ENCODE measurements at regions not wholly inside any gene's neighbourhood (a gene's known extent, or its start where the extent isn't known, plus 50 kb on each side); places are given as distances from the start of the nearest gene placed in this dataset.
"Not testable (repeated sequence)": the region's sequence is repeated elsewhere in the genome, so short reads cannot be mapped to it uniquely, and the experiment has no call there.

GRCh38 chr9:102768002-102768401, 227.1 kb upstream of the CYLC2 start:
- DNase-seq (no peak), ATAC-seq (no peak)
- intact Hi-C loops (cut with DNase I): no loop called here

- DNase-seq (no peak), ATAC-seq (no peak)
- intact Hi-C loops (cut with DNase I): no loop called here
These were observed 228.1 kb upstream of the CYLC2 start for GRCh38 chr9:102767076-102767475.

GRCh38 chr9:102740578-102740977, 254.6 kb upstream of the CYLC2 start:
- intact Hi-C loops (cut with DNase I): no loop called here
- DNase-seq (no peak), ATAC-seq (no peak)

GRCh38 chr9:102728946-102729345, 266.2 kb upstream of the CYLC2 start:
- intact Hi-C loops (cut with DNase I): no loop called here
- DNase-seq (no peak), ATAC-seq (no peak)

GRCh38 chr9:102714184-102714583, 280.9 kb upstream of the CYLC2 start:
- intact Hi-C loops (cut with DNase I): no loop called here
- no peak for DNase-seq
- ATAC-seq: no peak

DNA sequence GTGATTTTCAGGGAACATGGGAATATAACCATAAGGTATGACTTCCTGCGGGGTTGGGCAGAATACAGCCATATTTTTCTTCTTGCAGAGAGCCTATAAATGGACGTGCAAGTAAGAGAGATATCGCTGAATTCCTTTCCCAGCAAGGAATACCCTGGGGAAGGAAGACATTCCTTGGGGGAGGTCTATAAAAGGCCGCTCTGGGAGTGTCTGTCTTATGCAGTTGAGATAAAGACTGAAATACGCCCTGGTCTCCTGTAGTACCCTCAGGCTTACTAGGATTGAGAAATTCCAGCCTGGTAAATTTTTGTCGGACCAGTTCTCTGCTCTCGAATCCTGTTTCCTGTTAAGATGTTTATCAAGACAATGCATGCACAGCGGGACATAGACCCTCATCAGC, 282.2 kb upstream of the CYLC2 start:
- DNase-seq; intact Hi-C loops (cut with DNase I); ATAC-seq: not testable (repeated sequence)

GRCh38 chr9:102700936-102701335, 294.2 kb upstream of the CYLC2 start:
- no peak for ATAC-seq
- no peak for DNase-seq
- intact Hi-C loops (cut with DNase I): no loop called here

- no peak for DNase-seq
- intact Hi-C loops (cut with DNase I): no loop called here
- ATAC-seq: no peak
These were observed 325.9 kb upstream of the CYLC2 start for GRCh38 chr9:102669220-102669619.

GRCh38 chr9:102652471-102652870, 342.7 kb upstream of the CYLC2 start:
- DNase-seq: no peak
- ATAC-seq: no peak
- intact Hi-C loops (cut with DNase I): no loop called here

- ATAC-seq (no peak), DNase-seq (no peak)
- intact Hi-C loops (cut with DNase I): no loop called here
These were observed 344.2 kb upstream of the CYLC2 start for GRCh38 chr9:102650896-102651295.

- intact Hi-C loops (cut with DNase I): no loop called here
- DNase-seq (no peak), ATAC-seq (no peak)
These were observed 352.5 kb upstream of the CYLC2 start for GRCh38 chr9:102642651-102643050.

GRCh38 chr9:102631559-102631958, 363.6 kb upstream of the CYLC2 start:
- DNase-seq: no peak
- ATAC-seq: no peak
- intact Hi-C loops (cut with DNase I): no loop called here

DNA sequence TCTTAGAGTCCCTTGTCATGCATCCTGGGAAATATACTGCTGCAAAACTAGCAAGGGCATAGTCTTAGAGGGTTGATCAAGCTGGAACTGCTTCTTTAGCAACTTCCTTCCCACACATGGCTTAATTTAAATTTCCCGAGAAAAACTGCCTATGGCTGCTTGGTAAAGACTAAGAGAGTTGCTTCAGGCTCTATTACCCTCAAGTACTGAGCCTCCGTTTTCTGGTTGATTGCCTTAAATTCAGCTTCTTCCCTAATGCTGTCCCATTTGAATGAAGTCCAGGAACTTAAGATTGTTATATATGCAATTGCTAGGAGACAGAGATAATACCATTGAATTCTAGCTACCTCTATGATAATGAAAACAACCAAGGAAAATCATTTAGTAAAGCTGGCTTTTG, 385.7 kb upstream of the CYLC2 start:
- no peak for ATAC-seq
- intact Hi-C loops (cut with DNase I): no loop called here

DNA sequence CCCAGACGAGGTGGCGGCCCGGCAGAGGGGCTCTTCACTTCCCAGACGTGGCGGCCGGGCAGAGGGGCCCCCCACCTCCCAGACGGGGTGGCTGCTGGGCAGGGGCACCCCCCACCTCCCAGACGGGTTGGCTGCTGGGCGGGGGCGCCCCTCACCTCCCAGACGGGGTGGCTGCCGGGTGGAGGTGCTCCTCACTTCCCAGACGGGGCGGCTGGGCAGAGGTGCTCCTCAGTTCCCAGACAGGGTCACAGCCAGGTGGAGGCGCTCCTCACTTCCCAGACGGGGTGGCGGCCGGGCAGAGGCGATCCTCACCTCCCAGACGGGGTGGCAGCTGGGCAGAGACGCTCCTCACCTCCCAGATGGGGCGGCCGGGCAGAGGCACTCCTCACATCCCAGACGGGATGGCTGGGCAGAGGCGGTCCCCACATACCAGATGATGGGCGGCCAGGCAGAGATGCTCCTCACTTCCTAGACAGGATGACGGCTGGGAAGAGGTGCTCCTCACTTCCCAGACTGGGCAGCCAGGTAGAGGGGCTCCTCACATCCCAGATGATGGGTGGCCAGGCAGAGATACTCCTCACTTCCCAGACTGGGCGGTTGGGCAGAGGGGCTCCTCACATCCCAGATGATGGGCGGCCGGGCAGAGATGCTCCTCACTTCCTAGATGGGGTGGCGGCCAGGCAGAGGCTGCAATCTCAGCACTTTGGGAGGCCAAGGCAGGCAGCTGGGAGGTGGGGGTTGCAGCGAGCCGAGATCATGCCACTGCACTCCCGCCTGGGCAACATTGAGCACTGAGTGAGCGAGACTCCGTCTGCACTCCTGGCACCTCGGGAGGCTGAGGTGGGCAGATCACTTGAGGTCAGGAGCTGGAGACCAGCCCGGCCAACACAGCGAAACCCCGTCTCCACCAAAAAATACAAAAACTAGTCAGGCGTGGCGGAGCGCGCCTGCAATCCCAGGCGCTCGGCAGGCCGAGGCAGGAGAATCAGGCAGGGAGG, 391.6 kb upstream of the CYLC2 start:
- DNase-seq; ATAC-seq; intact Hi-C loops (cut with DNase I): not testable (repeated sequence)

More for the DNA sequence above, 385.7 kb upstream of the CYLC2 start:
- no peak for DNase-seq

DNA sequence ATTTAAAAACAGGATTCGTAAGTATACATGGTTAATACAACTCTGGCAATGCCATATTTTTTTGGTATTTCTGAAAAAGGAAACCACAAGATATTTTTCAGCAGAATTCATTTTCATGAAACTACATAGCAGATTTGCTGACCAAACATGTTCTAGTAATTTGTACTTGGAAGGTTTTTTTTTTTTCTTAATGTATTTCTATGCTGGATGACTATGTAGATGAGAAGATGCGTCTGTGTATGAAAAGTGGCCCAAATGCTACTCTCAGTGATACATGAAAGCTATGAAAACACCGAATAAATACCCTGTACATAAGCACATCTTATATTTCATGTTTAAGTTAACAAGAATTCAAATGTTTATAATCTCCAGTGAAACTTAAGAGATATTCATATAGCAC, 400.9 kb upstream of the CYLC2 start:
- no peak for ATAC-seq
- intact Hi-C loops (cut with DNase I): no loop called here
- no peak for DNase-seq

DNA sequence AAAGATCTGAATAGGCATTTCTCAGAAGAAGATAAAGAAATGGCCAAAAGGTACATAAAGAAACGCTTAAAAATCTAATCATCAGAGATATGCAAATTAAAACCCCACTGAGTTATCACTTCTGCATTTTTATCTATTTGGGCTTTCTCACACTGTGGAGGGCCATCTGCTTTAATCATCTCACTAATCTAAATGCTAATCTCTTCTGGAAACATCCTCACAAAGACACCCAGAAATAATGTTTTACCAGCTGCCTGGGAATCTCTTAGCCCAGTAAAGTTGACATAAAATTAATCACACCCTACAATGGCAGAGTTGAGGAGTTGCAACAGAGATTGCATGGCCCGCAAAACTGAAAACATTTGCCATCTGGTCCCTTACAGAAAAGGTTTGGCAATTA, 407.9 kb upstream of the CYLC2 start:
- no peak for ATAC-seq
- no peak for DNase-seq
- intact Hi-C loops (cut with DNase I): no loop called here

GRCh38 chr9:102569436-102569835, 425.7 kb upstream of the CYLC2 start:
- ATAC-seq (no peak), DNase-seq (no peak)
- intact Hi-C loops (cut with DNase I): no loop called here

DNA sequence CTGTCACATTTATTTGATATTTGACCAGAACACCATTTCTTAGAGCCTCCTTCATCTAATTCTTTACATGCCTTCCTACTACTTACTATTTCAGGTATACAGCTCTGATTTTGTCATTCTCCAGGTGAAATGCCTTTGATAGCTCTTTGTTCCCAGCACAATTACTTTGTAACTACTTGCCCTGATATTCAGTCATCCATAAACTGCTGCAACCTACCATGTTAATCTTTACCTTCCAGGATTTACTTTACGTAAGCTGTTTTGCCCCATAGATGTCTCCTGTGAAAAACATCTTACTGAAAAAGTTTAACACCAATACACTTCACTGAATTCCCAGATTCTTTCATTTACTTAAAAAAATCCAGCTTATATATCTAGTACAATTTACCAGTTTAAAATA, 443.8 kb upstream of the CYLC2 start:
- DNase-seq: no peak
- intact Hi-C loops (cut with DNase I): no loop called here
- ATAC-seq: no peak

DNA sequence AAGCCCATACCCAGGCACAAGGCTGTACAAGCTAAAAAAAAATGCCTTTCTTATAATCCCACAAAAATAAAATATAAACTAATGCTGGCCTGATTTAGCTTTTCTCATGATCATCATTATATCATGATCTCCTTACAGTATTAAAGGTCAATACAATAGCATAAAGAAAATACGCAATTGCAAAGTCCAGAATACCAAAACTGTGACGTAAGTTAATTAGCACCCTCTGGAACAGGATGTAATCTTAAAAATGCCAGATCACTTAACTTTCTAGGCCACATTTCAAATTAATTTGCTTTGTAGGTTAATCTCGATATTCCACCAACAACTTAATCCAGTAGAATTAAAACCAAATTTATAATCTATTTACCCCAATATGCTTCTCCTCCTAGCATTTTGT, 444.2 kb upstream of the CYLC2 start:
- DNase-seq (no peak), ATAC-seq (no peak)
- intact Hi-C loops (cut with DNase I): no loop called here

- intact Hi-C loops (cut with DNase I): no loop called here
- no peak for DNase-seq
- no peak for ATAC-seq
These were observed 444.9 kb upstream of the CYLC2 start for GRCh38 chr9:102550266-102550665.

DNA sequence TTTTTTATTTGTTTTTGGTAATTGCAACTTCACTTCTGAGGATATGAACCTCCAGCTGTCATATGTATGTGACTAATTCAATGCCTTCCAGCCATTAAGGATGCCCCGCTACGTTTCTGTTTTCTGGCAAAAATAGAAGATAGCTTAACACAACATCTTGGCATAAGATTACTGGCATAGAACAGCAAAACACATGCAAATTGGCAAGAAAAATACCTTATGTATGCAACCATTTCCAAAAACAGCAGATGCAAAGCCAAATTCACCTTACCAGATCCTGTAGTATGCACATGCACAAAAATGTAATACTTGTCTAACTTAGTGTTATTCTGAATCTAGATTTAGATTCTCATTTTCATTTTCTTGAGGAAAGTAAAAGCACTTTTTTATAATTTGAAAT, 461.1 kb upstream of the CYLC2 start:
- ATAC-seq (no peak), DNase-seq (no peak)
- intact Hi-C loops (cut with DNase I): no loop called here
